ENCODE measurements at regions not wholly inside any gene's neighbourhood (a gene's known extent, or its start where the extent isn't known, plus 50 kb on each side); places are given as distances from the start of the nearest gene placed in this dataset.
"Not testable (repeated sequence)": the region's sequence is repeated elsewhere in the genome, so short reads cannot be mapped to it uniquely, and the experiment has no call there.

DNA sequence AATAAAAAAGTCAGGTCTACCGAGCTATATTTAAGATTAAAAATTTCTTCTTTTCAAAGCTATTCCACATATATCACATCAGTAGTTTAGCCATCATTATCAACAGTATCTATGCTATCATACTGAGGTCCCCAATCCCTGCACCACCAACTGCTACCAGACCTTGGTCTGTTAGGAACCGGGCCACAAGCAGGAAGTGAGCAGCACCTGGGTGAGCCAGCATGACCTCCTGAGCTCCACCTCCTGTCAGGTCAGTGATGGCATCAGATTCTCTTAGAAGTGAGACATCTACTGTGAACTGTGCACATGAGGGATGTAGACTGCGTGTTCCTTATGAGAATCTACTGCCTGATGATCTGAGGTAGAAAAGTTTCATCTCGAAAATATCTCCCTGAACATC lies 632.1 kb upstream of the KCND2 start:
- Histone ChIP-seq H3K4me3 (ENCODE audit: low read depth in 1 of 2, low read length in 2 of 2) (no peak overlapping the region), H3K4me2 (ENCODE audit: insufficient read depth, low read length) (no peak overlapping the region), H3K9ac (ENCODE audit: low read depth, low read length) (no peak overlapping the region), H3K27me3 (ENCODE audit: insufficient read depth, low read length, poor library complexity) (no peaks in the 10 kb centered on the region), H4K20me1 (ENCODE audit: insufficient read depth, low read length) (no peaks in the 10 kb centered on the region), H3K9me3 (ENCODE audit: insufficient read depth, low read length, severe bottlenecking) (no peaks in the 10 kb centered on the region), H3K27ac (ENCODE audit: low read length) (no peak overlapping the region), H3K79me2 (ENCODE audit: insufficient read depth, low read length) (no peaks in the 10 kb centered on the region), H3K36me3 (ENCODE audit: insufficient read depth, low read length) (no peaks in the 10 kb centered on the region), H3K4me1 (ENCODE audit: insufficient read depth, low read length) (no peaks in the 10 kb centered on the region), H2AFZ (ENCODE audit: low read depth, low read length) (no peak overlapping the region)
- TF ChIP-seq EZH2 (IDR thresholded peaks at IDR 0.05; ENCODE audit: borderline replicate concordance, low read depth, low read length, severe bottlenecking) = no peak
- TF ChIP-seq, protein P1, sequence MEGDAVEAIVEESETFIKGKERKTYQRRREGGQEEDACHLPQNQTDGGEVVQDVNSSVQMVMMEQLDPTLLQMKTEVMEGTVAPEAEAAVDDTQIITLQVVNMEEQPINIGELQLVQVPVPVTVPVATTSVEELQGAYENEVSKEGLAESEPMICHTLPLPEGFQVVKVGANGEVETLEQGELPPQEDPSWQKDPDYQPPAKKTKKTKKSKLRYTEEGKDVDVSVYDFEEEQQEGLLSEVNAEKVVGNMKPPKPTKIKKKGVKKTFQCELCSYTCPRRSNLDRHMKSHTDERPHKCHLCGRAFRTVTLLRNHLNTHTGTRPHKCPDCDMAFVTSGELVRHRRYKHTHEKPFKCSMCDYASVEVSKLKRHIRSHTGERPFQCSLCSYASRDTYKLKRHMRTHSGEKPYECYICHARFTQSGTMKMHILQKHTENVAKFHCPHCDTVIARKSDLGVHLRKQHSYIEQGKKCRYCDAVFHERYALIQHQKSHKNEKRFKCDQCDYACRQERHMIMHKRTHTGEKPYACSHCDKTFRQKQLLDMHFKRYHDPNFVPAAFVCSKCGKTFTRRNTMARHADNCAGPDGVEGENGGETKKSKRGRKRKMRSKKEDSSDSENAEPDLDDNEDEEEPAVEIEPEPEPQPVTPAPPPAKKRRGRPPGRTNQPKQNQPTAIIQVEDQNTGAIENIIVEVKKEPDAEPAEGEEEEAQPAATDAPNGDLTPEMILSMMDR (IDR thresholded peaks at IDR 0.05; ENCODE audit: borderline replicate concordance, extremely low read depth, low read length, poor library complexity, severe bottlenecking) = no peak
- ATAC-seq (ENCODE audit: insufficient read depth, low read depth) (no peak), DNase-seq (no peak)

DNA sequence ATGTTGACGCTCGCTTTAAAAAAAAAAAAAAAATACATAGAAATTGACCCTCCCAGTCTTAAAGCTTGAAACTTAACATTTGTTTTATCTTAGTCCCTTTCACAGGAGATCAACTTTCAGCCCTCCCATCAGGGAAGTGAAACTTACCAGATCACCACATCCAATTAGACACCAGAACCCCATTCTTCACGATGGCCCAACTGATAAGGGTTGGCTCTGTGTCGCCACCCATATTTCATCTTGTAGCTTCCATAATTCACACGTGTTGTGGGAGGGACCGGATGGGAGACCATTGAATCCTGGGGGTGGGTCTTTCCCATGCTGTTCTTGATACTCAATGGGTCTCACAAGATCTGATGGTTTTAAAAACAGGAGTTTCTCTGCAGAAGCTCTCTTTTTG lies 629.4 kb upstream of the KCND2 start:
- H3K27me3 ChIP-seq (ENCODE audit: insufficient read depth, low read length, poor library complexity) = no peaks in the 10 kb centered on the region
- H3K9me3 ChIP-seq (ENCODE audit: insufficient read depth, low read length, severe bottlenecking) = no peaks in the 10 kb centered on the region
- no peak for DNase-seq
- H3K4me3 ChIP-seq (ENCODE audit: low read depth in 1 of 2, low read length in 2 of 2) = no peak overlapping the region
- H3K36me3 ChIP-seq (ENCODE audit: insufficient read depth, low read length) = no peaks in the 10 kb centered on the region
- H4K20me1 ChIP-seq (ENCODE audit: insufficient read depth, low read length) = no peaks in the 10 kb centered on the region
- H3K9ac ChIP-seq (ENCODE audit: low read depth, low read length) = no peak overlapping the region
- H3K4me1 ChIP-seq (ENCODE audit: insufficient read depth, low read length) = no peaks in the 10 kb centered on the region
- no peak overlapping the region for H3K4me2 ChIP-seq (ENCODE audit: insufficient read depth, low read length)
- H3K79me2 ChIP-seq (ENCODE audit: insufficient read depth, low read length) = no peaks in the 10 kb centered on the region
- ATAC-seq (ENCODE audit: insufficient read depth, low read depth) = no peak
- no peak overlapping the region for H2AFZ ChIP-seq (ENCODE audit: low read depth, low read length)
- no peak overlapping the region for H3K27ac ChIP-seq (ENCODE audit: low read length)
- TF ChIP-seq EZH2 (IDR thresholded peaks at IDR 0.05; ENCODE audit: borderline replicate concordance, low read depth, low read length, severe bottlenecking) = no peak
- TF ChIP-seq, protein P1 (IDR thresholded peaks at IDR 0.05; ENCODE audit: borderline replicate concordance, extremely low read depth, low read length, poor library complexity, severe bottlenecking) = no peak

DNA sequence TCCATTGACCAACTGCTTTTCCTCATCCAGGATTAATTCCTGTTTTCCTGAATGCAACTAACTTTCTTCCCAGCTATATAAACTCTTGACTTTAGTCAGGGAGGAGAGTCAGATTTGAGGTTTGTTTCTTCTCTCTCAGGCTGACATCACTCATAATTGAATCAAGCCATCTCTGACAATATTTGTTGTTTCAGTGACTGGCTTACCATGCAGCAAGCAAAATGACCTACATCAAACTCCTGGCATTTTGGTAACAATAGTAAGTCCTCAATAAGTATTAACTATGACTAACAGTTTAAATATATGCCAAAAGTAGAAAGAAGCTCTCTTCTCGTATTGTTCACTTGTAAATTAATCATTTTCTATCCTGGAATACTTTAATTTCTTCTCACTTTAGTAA lies 625.7 kb upstream of the KCND2 start:
- TF ChIP-seq, protein P1 (IDR thresholded peaks at IDR 0.05; ENCODE audit: borderline replicate concordance, extremely low read depth, low read length, poor library complexity, severe bottlenecking) = no peak
- TF ChIP-seq EZH2 (IDR thresholded peaks at IDR 0.05; ENCODE audit: borderline replicate concordance, low read depth, low read length, severe bottlenecking) = no peak
- H3K4me1 ChIP-seq (ENCODE audit: insufficient read depth, low read length) = no peaks in the 10 kb centered on the region
- H3K27ac ChIP-seq (ENCODE audit: low read length) = no peak overlapping the region
- no peaks in the 10 kb centered on the region for H4K20me1 ChIP-seq (ENCODE audit: insufficient read depth, low read length)
- H3K36me3 ChIP-seq (ENCODE audit: insufficient read depth, low read length) = no peaks in the 10 kb centered on the region
- H3K79me2 ChIP-seq (ENCODE audit: insufficient read depth, low read length) = no peaks in the 10 kb centered on the region
- H3K9me3 ChIP-seq (ENCODE audit: insufficient read depth, low read length, severe bottlenecking) = no peaks in the 10 kb centered on the region
- H3K9ac ChIP-seq (ENCODE audit: low read depth, low read length) = no peak overlapping the region
- H3K4me3 ChIP-seq (ENCODE audit: low read depth in 1 of 2, low read length in 2 of 2) = no peak overlapping the region
- no peak overlapping the region for H2AFZ ChIP-seq (ENCODE audit: low read depth, low read length)
- no peaks in the 10 kb centered on the region for H3K27me3 ChIP-seq (ENCODE audit: insufficient read depth, low read length, poor library complexity)
- H3K4me2 ChIP-seq (ENCODE audit: insufficient read depth, low read length) = no peak overlapping the region
- DNase-seq (no peak), ATAC-seq (ENCODE audit: insufficient read depth, low read depth) (no peak)

DNA sequence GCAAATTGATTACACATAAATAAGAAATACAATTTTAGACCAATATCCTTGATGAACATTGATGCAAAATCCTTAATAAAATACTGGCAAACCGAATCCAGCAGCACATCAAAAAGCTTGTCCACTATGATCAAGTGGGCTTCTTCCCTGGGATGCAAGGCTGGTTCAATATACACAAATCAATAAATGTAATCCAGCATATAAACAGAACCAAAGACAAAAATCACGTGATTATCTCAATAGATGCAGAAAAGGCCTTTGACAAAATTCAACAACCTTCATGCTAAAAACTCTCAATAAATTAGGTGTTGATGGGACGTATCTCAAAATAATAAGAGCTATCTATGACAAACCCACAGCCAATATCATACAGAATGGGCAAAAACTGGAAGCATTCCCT lies 624.2 kb upstream of the KCND2 start:
- not testable (repeated sequence) for H2AFZ ChIP-seq (ENCODE audit: low read depth, low read length); H3K36me3 ChIP-seq (ENCODE audit: insufficient read depth, low read length); DNase-seq; H3K79me2 ChIP-seq (ENCODE audit: insufficient read depth, low read length); H3K27ac ChIP-seq (ENCODE audit: low read length); H3K27me3 ChIP-seq (ENCODE audit: insufficient read depth, low read length, poor library complexity); H3K4me1 ChIP-seq (ENCODE audit: insufficient read depth, low read length); ATAC-seq (ENCODE audit: insufficient read depth, low read depth); H3K9ac ChIP-seq (ENCODE audit: low read depth, low read length); H3K4me3 ChIP-seq (ENCODE audit: low read depth in 1 of 2, low read length in 2 of 2); H3K4me2 ChIP-seq (ENCODE audit: insufficient read depth, low read length); H4K20me1 ChIP-seq (ENCODE audit: insufficient read depth, low read length); H3K9me3 ChIP-seq (ENCODE audit: insufficient read depth, low read length, severe bottlenecking)

Measured in DND-41 (cell line).